ENCODE measurements at regions not wholly inside any gene's neighbourhood (a gene's known extent, or its start where the extent isn't known, plus 50 kb on each side); places are given as distances from the start of the nearest gene placed in this dataset.

DNA sequence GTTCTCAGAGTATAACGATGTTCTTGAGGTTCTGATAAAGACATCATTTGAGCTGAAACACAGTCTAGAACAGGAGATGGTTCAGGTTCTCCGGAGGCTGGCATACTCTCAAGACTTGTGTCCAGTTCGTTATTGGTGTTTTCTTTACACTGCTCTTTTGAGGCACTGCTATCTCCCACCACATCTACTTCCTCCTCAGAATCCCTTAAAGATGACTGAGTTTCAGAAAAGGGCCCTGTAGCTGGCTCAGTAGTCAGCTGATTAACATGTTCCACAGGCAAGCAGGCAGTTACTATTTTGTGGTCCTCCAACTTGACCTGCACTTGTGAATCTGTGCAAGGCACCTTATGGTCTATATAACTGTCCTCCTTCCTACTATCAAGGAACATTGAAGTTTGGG is 50.2 kb downstream of the ZZZ3 start:
- ChIA-PET POLR2A (no interaction called here), CTCF (no interaction called here)

DNA sequence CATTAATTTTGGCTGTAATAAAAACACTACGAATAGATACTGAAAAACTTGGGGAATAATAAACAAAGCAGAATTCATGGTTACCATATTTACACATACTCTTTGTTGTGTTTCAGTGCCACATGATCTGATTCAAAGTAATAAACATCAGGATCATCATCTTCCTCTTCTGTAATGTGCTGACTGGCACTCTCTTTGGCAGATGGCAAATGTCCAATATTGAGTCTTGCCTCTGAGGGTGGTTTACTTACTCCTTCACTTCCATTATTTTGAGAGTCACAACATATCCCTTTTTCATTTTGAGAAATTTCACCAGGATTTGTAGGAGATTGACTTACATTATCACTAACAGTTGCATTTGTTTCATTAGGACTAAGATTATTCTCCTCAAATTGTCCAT is 50.7 kb downstream of the ZZZ3 start:
- POLR2A ChIA-PET = no interaction called here
- CTCF ChIA-PET = no interaction called here

DNA sequence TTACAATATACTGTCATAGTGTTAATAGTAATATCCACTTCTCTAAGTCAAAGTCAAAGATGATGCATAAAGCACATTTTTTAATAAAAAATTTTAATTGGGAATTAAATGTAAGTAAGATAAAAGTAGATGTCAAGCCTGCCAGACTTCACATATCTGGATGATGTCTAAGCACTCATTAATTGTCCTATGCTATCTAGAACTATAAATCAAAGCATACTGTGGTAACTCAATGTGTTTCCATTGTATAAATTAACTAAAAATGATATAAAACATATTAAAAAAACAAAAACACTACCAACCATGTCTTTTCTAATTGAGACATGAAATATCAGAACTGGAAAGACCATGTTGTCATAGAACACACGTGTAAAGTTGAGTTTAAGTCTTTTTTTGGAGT is 51.2 kb downstream of the ZZZ3 start:
- ChIA-PET POLR2A (no interaction called here), CTCF (no interaction called here)

DNA sequence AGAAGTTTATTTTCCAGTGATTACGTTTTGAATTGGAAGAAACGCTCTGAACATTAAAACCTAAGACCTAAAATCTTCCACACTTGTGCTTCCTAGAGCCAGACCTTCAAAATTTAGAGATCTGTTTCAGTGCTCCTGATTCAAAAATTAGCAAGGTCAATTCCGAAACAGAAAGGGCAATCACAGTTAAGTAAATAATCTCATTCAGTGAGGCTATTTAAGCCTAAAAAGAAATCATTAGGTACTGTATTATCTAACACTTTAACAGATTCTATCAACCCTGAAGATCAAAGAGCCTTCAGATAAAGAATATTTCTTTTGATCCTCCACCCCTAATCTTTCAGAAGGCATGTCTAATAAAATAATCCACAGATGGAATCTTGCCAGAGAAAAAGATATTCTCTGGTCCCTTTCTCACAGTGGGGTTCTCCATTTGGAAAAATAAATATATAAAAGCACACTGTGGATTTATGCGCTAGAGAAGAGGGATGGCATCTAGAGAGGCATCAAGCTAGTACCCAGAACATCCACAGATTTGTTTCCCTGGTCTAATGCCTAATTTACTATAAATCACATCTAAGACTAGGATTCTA is 54.4 kb downstream of the ZZZ3 start:
- ChIA-PET CTCF (no interaction called here), POLR2A (no interaction called here)

DNA sequence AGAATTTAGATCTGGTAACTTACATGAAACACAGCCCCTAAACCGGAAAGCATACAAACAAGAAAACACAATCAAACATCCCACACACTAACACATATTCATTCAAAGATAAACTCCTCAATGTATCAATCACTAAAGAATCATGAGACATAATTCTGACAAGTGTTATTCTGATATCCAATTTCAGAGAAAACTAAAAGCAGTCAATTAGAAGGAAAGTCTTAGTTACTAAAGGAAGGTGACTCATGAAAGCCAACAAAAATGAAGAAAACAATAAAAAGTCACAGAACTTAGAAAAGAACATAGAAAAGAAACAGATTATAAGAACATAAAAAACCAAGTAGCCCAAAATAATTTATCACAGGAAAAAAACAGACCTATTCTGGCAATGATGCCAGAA is 57.2 kb downstream of the ZZZ3 start:
- ChIA-PET CTCF (no interaction called here), POLR2A (no interaction called here)

DNA sequence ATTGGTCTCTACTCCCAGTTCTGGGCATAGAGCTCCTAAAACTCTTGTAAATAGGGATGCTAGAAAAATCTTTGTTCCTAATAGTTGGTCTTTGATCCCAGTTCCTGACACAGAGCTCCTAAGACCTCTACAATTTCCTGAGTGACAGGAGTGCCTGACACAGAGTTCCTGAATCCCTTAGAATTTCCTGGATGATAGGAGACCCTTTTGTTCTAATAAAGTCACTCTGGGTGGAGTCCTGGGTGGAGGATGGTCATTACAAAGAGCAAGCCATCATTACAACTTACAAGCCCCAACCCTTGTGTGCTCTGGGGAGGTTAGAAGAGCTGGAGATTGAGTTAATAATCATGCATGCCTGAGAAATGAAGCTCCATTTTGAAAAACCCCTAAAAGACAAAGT is 58.4 kb downstream of the ZZZ3 start:
- ChIA-PET POLR2A (no interaction called here), CTCF (no interaction called here)

DNA sequence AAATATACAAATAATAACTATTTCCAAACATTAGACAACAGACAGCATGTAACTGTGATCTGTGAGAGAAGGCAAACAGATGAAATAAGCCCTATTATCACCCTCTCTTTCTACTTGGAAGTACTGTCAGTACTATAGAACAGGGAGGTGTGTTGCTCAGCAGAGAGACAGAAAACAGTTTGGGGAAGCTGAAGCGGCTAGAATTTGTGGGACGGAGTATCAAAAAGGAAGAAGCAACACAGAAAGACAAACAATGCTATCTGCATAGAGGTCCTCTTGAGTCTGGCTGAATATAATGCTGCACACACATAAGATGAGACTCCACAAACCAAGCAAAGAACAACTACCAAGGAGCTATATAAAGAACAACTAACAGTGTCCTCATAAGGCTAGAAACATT is 59.4 kb downstream of the ZZZ3 start:
- CTCF ChIA-PET = no interaction called here

DNA sequence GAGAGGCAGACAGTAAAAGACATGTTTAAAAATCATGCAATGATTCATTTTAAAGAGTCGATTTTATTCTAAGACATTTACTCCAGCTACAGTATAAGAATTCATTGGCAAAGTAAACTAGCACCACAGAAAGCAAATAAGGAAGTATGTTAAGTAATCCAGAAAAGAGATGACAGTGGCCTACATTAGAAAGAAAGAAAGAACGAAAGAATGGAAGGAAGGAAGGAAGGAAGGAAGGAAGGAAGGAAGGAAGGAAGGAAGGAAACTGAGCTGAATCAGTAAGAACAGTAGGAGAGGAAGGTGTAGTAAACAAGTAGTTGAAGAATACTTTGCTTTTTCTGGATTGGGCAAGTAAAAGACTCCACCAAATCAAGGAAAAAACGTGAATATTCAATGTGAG is 62.2 kb downstream of the ZZZ3 start:
- POLR2A ChIA-PET = no interaction called here
- CTCF ChIA-PET = interaction anchor here (0.6 kb wide), 1 partner anchor 358 kb away, joined by 3 read pairs; the partner anchor contains the start of gene FUBP1

More for the DNA sequence above, 59.4 kb downstream of the ZZZ3 start:
- POLR2A ChIA-PET = no interaction called here

DNA sequence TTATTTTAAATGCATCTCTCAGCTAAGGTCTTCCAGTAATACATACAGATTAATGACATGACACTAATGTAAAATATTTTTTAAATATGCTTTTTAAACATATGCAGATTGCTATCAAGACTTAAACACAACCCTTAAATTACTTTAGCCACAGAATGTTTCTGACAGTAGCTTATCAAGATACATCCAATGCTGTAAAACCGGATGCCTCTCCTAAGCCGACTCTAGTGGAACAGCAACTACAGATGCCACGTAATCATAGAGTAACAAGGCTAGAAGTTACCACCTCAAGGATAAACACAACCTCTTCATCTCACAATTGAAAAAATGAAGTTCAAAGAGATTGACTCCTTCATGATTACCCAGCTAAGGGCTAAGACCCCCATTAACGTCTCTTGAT is 68.4 kb downstream of the ZZZ3 start:
- CTCF ChIA-PET = interaction anchor here (1.2 kb wide), 1 partner anchor 69 kb away, joined by 3 read pairs; no protein-coding TSS in a partner anchor

More for the DNA sequence above, 68.4 kb downstream of the ZZZ3 start:
- POLR2A ChIA-PET = no interaction called here

Data from activated CD8-positive, alpha-beta memory T cell treated with anti-CD3 and anti-CD28 coated beads for 36 hours (primary cell).